Chondrocyte (in vitro differentiated cells): ENCODE measurements at regions not wholly inside any gene's neighbourhood (a gene's known extent, or its start where the extent isn't known, plus 50 kb on each side); places are given as distances from the start of the nearest gene placed in this dataset.

Source experiments
- DNase-seq: peaks from one replicate; pipeline ENCODE4 v3.0.0; 2021; ENCODE audit warnings: mixed read lengths, low spot score
- H3K27ac Mint-ChIP-seq: one replicate; pipeline ENCODE4 v1.8.0; 2021; ENCODE audit warnings: mild to moderate bottlenecking, moderate library complexity, mixed read lengths; ENCODE audit not compliant: unreplicated experiment
- H3K27me3 Mint-ChIP-seq: 2 replicates; pipeline ENCODE4 v1.8.0; 2021; ENCODE audit warnings: low read depth, mixed read lengths
- H3K36me3 Mint-ChIP-seq: 2 replicates; pipeline ENCODE4 v1.8.0; 2021; ENCODE audit warnings: low read depth, mixed read lengths
- H3K4me1 Mint-ChIP-seq: 2 replicates; pipeline ENCODE4 v1.8.0; 2021; ENCODE audit warnings: low read depth, mild to moderate bottlenecking, mixed read lengths
- H3K4me3 Mint-ChIP-seq: one replicate; pipeline ENCODE4 v1.8.0; 2021; ENCODE audit warnings: mild to moderate bottlenecking, moderate library complexity, mixed read lengths; ENCODE audit not compliant: unreplicated experiment
- H3K9me3 Mint-ChIP-seq: 2 replicates; pipeline ENCODE4 v1.8.0; 2021; ENCODE audit warnings: low read depth, mixed read lengths
- CTCF ChIP-seq: fragments of 200-600 bp; sonication (generic); IDR thresholded peaks from 2 replicates; pipeline ENCODE4 v1.5.0; 2021; ENCODE audit warnings: antibody characterized with exemption, mild to moderate bottlenecking, moderate library complexity

- DNase-seq = no peak
- Mint-ChIP-seq H3K9me3 (no peaks in the 10 kb centered on the region), H3K27me3 (no peaks in the 10 kb centered on the region), H3K4me3 (no peak overlapping the region), H3K4me1 (no peaks in the 10 kb centered on the region), H3K36me3 (no peaks in the 10 kb centered on the region), H3K27ac (no peak overlapping the region)
- no peak for TF ChIP-seq CTCF
These were observed 183.3 kb upstream of the DOK6 start for GRCh38 chr18:69217196-69218000.

GRCh38 chr18:69220529-69220928, 180.2 kb upstream of the DOK6 start:
- no peaks in the 10 kb centered on the region for H3K9me3 Mint-ChIP-seq
- H3K4me1 Mint-ChIP-seq = no peaks in the 10 kb centered on the region
- H3K27ac Mint-ChIP-seq = no peak overlapping the region
- H3K4me3 Mint-ChIP-seq = no peak overlapping the region
- no peaks in the 10 kb centered on the region for H3K27me3 Mint-ChIP-seq
- TF ChIP-seq CTCF = no peak
- no peaks in the 10 kb centered on the region for H3K36me3 Mint-ChIP-seq
- DNase-seq = no peak

GRCh38 chr18:69222089-69222488, 178.6 kb upstream of the DOK6 start:
- DNase-seq = no peak
- no peaks in the 10 kb centered on the region for H3K36me3 Mint-ChIP-seq
- no peaks in the 10 kb centered on the region for H3K9me3 Mint-ChIP-seq
- H3K4me1 Mint-ChIP-seq = no peaks in the 10 kb centered on the region
- TF ChIP-seq CTCF = no peak
- H3K4me3 Mint-ChIP-seq = no peak overlapping the region
- no peak overlapping the region for H3K27ac Mint-ChIP-seq
- H3K27me3 Mint-ChIP-seq = no peaks in the 10 kb centered on the region

- no peaks in the 10 kb centered on the region for H3K27me3 Mint-ChIP-seq
- no peak for TF ChIP-seq CTCF
- H3K36me3 Mint-ChIP-seq = no peaks in the 10 kb centered on the region
- no peak overlapping the region for H3K4me3 Mint-ChIP-seq
- no peak for DNase-seq
- H3K4me1 Mint-ChIP-seq = no peaks in the 10 kb centered on the region
- no peaks in the 10 kb centered on the region for H3K9me3 Mint-ChIP-seq
- H3K27ac Mint-ChIP-seq = no peak overlapping the region
These were observed 173.7 kb upstream of the DOK6 start for GRCh38 chr18:69226971-69227370.

- DNase-seq = no peak
- Mint-ChIP-seq H3K36me3 (no peaks in the 10 kb centered on the region), H3K4me1 (no peaks in the 10 kb centered on the region), H3K27ac (no peak overlapping the region), H3K27me3 (no peaks in the 10 kb centered on the region), H3K4me3 (no peak overlapping the region), H3K9me3 (peaks cover 2% of the 10 kb centered on the region)
- TF ChIP-seq CTCF = no peak
These were observed 170.5 kb upstream of the DOK6 start for GRCh38 chr18:69230204-69230603.
